ENCODE measurements at regions not wholly inside any gene's neighbourhood (a gene's known extent, or its start where the extent isn't known, plus 50 kb on each side); places are given as distances from the start of the nearest gene placed in this dataset.

- TF ChIP-seq CTCF (IDR thresholded peaks at IDR 0.05; ENCODE audit: unreplicated experiment) = no peak
- Mint-ChIP-seq H3K27ac (ENCODE audit: low read depth, unreplicated experiment) (no peak overlapping the region), H3K9me3 (ENCODE audit: unreplicated experiment) (no peaks in the 10 kb centered on the region), H3K4me1 (ENCODE audit: insufficient read depth, unreplicated experiment) (no peaks in the 10 kb centered on the region), H3K4me3 (ENCODE audit: unreplicated experiment) (no peak overlapping the region), H3K27me3 (ENCODE audit: insufficient read depth, unreplicated experiment) (no peaks in the 10 kb centered on the region), H3K36me3 (ENCODE audit: insufficient read depth, unreplicated experiment) (no peaks in the 10 kb centered on the region)
- ChIA-PET POLR2A (interaction anchor here (1.2 kb wide), 1 partner anchor 10 kb away, joined by 3 read pairs; no protein-coding TSS in a partner anchor), CTCF (interaction anchor here (0.7 kb wide), 1 partner anchor 11 kb away, joined by 3 read pairs; no protein-coding TSS in a partner anchor)
- DNase-seq (ENCODE audit: unreplicated experiment) = no peak
- BruUV-seq (replicated peaks) = no TSS peak
- intact Hi-C loops (cut with micrococcal nuclease) = no loop called here
Observed at GRCh38 chr13:111013196-111013595, 98.3 kb upstream of the ANKRD10 start.

GRCh38 chr13:111011899-111012298 is 97.0 kb upstream of the ANKRD10 start:
- no peaks in the 10 kb centered on the region for H3K27me3 Mint-ChIP-seq (ENCODE audit: insufficient read depth, unreplicated experiment)
- no TSS peak for BruUV-seq (replicated peaks)
- intact Hi-C loops (cut with micrococcal nuclease) = no loop called here
- H3K27ac Mint-ChIP-seq (ENCODE audit: low read depth, unreplicated experiment) = no peak overlapping the region
- no peaks in the 10 kb centered on the region for H3K4me1 Mint-ChIP-seq (ENCODE audit: insufficient read depth, unreplicated experiment)
- no peaks in the 10 kb centered on the region for H3K9me3 Mint-ChIP-seq (ENCODE audit: unreplicated experiment)
- no peaks in the 10 kb centered on the region for H3K36me3 Mint-ChIP-seq (ENCODE audit: insufficient read depth, unreplicated experiment)
- no peak for TF ChIP-seq CTCF (IDR thresholded peaks at IDR 0.05; ENCODE audit: unreplicated experiment)
- no peak overlapping the region for H3K4me3 Mint-ChIP-seq (ENCODE audit: unreplicated experiment)
- ChIA-PET POLR2A (interaction anchor here (1.2 kb wide), 1 partner anchor 11 kb away, joined by 3 read pairs; no protein-coding TSS in a partner anchor), CTCF (interaction anchor here (0.7 to 0.9 kb wide), 2 partner anchors 67 to 169 kb away, joined by 3 to 4 read pairs; no protein-coding TSS in a partner anchor)
- DNase-seq (ENCODE audit: unreplicated experiment) = no peak

- ChIA-PET CTCF (interaction anchor here (0.8 kb wide), 1 partner anchor 22 kb away, joined by 3 read pairs; no protein-coding TSS in a partner anchor), POLR2A (interaction anchor here (1.0 to 1.5 kb wide), 2 partner anchors 12 to 93 kb away, joined by 3 to 6 read pairs; no protein-coding TSS in a partner anchor)
- no peak for DNase-seq (ENCODE audit: unreplicated experiment)
- Mint-ChIP-seq H3K27ac (ENCODE audit: low read depth, unreplicated experiment) (no peak overlapping the region), H3K36me3 (ENCODE audit: insufficient read depth, unreplicated experiment) (no peaks in the 10 kb centered on the region), H3K9me3 (ENCODE audit: unreplicated experiment) (no peaks in the 10 kb centered on the region), H3K27me3 (ENCODE audit: insufficient read depth, unreplicated experiment) (no peaks in the 10 kb centered on the region), H3K4me1 (ENCODE audit: insufficient read depth, unreplicated experiment) (no peaks in the 10 kb centered on the region), H3K4me3 (ENCODE audit: unreplicated experiment) (no peak overlapping the region)
- intact Hi-C loops (cut with micrococcal nuclease) = no loop called here
- no peak for TF ChIP-seq CTCF (IDR thresholded peaks at IDR 0.05; ENCODE audit: unreplicated experiment)
- no TSS peak for BruUV-seq (replicated peaks)
Observed at GRCh38 chr13:111008351-111008750, 93.5 kb upstream of the ANKRD10 start.

- H3K27ac Mint-ChIP-seq (ENCODE audit: low read depth, unreplicated experiment) = no peak overlapping the region
- intact Hi-C loops (cut with micrococcal nuclease) = no loop called here
- TF ChIP-seq CTCF (IDR thresholded peaks at IDR 0.05; ENCODE audit: unreplicated experiment) = no peak
- H3K27me3 Mint-ChIP-seq (ENCODE audit: insufficient read depth, unreplicated experiment) = no peaks in the 10 kb centered on the region
- CTCF ChIA-PET = no interaction called here
- POLR2A ChIA-PET = no interaction called here
- no peak for DNase-seq (ENCODE audit: unreplicated experiment)
- no peaks in the 10 kb centered on the region for H3K4me1 Mint-ChIP-seq (ENCODE audit: insufficient read depth, unreplicated experiment)
- no peaks in the 10 kb centered on the region for H3K9me3 Mint-ChIP-seq (ENCODE audit: unreplicated experiment)
- H3K4me3 Mint-ChIP-seq (ENCODE audit: unreplicated experiment) = no peak overlapping the region
- BruUV-seq (replicated peaks) = no TSS peak
- no peaks in the 10 kb centered on the region for H3K36me3 Mint-ChIP-seq (ENCODE audit: insufficient read depth, unreplicated experiment)
Observed at GRCh38 chr13:111007209-111007608, 92.3 kb upstream of the ANKRD10 start.
